AG04450 (cell line): ENCODE measurements at regions not wholly inside any gene's neighbourhood (a gene's known extent, or its start where the extent isn't known, plus 50 kb on each side); places are given as distances from the start of the nearest gene placed in this dataset.

ENCODE experiments used
- CTCF ChIA-PET: fragments of 300-600, 350-600 bp; formaldehyde crosslinking; extraction: SDS; loops from one replicate; lab custom pipeline; 2022; ENCODE audit warnings: antibody characterized with exemption, inconsistent platforms; lab: Charles Lee
- POLR2A ChIA-PET: fragments of 350-600 bp; formaldehyde crosslinking; extraction: SDS; loops from one replicate; lab custom pipeline; 2021; ENCODE audit warnings: antibody characterized with exemption, inconsistent platforms; lab: Yijun Ruan, JAX
- DNase-seq: peaks from one replicate; pipeline ENCODE4 v3.0.0-alpha.2; 2011; ENCODE audit warnings: low read depth, low spot score
- H3K27ac ChIP-seq: one replicate; pipeline ENCODE4 v1.5.1; 2012; ENCODE audit warnings: low read depth, low read length, control low read depth
- H3K27me3 ChIP-seq: one replicate; pipeline ENCODE4 v1.6.0; 2012; ENCODE audit warnings: low read length; ENCODE audit not compliant: control insufficient read depth, insufficient read depth
- H3K4me3 ChIP-seq: 2 replicates; pipeline ENCODE4 v1.5.1; 2011; ENCODE audit warnings: mild to moderate bottlenecking, low read depth, low read length, control low read depth
- H3K9me3 ChIP-seq: 2 replicates; pipeline ENCODE4 v1.5.1; 2012; ENCODE audit warnings: low read length; ENCODE audit not compliant: control insufficient read depth, insufficient read depth
- TF ChIP-seq, protein P1 (sequence below): IDR thresholded peaks from 2 replicates; pipeline ENCODE4 v1.5.1; 2011; ENCODE audit warnings: low read depth, low read length, control low read depth, inconsistent platforms

DNA sequence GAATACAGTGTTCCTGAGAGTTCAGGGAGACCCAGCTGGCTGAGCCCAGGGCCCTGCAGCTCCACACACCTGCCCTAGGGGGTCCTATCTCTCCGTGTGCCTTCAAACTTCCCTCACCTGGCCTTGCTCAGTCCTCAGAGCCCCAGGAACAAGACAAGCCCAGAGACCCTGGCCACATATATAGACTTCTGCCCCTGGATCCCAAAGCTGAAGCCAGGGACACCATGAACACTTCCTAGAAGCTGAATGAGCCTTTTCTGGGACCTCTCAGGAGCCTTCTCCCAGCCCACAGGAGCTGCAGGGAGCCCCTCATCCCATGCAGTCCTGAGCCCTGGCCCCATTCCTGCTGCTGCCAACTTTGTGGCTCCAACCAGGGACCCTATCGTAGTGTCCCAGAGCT lies 190.5 kb downstream of the DICER1 start:
- H3K27ac ChIP-seq = no peak overlapping the region

DNA sequence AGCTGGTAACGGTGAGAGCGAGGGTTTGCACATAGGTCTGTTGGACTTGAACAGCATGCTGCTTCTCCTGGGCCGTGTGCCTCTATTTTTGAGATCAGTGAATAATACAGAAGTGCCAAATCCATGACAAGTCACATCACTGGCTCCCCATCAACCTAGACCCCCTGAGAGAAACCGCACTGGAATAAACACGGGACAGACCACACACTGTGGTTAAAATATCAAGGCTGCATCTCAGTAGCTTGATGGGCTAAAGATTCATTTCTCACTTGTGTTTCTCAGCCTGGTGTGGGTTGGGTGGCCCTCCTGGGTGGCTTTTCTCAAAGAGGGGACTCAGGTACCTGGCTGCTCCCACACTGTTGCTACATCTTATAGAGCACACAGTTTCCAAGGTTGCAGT lies 191.0 kb downstream of the DICER1 start:
- CTCF ChIA-PET = no interaction called here

More for the DNA sequence above, 190.5 kb downstream of the DICER1 start:
- ChIA-PET CTCF (no interaction called here), POLR2A (no interaction called here)
- H3K9me3 ChIP-seq = peaks cover 6% of the 10 kb centered on the region
- no peak for DNase-seq
- H3K4me3 ChIP-seq = no peak overlapping the region
- no peaks in the 10 kb centered on the region for H3K27me3 ChIP-seq
- TF ChIP-seq, protein P1, sequence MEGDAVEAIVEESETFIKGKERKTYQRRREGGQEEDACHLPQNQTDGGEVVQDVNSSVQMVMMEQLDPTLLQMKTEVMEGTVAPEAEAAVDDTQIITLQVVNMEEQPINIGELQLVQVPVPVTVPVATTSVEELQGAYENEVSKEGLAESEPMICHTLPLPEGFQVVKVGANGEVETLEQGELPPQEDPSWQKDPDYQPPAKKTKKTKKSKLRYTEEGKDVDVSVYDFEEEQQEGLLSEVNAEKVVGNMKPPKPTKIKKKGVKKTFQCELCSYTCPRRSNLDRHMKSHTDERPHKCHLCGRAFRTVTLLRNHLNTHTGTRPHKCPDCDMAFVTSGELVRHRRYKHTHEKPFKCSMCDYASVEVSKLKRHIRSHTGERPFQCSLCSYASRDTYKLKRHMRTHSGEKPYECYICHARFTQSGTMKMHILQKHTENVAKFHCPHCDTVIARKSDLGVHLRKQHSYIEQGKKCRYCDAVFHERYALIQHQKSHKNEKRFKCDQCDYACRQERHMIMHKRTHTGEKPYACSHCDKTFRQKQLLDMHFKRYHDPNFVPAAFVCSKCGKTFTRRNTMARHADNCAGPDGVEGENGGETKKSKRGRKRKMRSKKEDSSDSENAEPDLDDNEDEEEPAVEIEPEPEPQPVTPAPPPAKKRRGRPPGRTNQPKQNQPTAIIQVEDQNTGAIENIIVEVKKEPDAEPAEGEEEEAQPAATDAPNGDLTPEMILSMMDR = no peak

DNA sequence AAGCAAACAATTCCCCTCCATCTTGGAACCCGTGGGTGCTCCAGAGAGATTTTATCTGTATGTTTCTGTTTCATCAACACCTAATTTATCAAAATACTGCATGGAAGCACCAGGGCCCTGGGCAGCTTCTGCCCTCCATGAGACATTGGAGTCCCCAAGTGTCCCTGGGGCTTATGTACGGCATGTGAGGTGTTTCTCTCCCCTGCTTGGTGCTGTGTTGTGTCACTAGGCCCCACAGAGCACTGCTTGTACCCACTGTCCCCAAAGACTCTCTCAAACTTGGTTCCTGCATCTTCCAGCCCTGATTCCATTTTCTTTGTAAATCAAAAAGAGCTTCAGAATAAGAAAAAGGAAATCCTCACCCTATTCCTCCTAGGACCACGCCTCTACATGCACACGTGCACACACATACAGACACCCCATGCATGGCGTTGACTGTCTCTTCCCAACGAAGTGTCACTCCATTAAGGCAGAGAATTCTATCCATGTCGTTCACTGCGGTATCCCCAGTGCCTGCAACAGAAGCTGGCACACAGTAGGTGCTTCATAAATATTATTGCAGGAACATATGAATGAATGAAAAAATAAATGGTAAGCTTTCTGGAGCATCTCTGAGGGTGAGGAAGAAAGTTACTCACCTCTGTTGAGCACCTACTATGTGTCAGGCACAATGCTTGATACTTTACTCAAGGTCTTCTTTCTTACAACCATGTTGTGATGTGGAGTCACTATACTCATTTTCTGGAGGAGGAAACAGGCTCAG lies 191.6 kb downstream of the DICER1 start:
- TF ChIP-seq, protein P1 = no peak
- no peak for DNase-seq
- Histone ChIP-seq H3K4me3 (no peak overlapping the region), H3K27me3 (no peaks in the 10 kb centered on the region), H3K27ac (no peak overlapping the region), H3K9me3 (peaks cover 6% of the 10 kb centered on the region)
- POLR2A ChIA-PET = no interaction called here
- CTCF ChIA-PET = no interaction called here

More for the DNA sequence above, 191.0 kb downstream of the DICER1 start:
- Histone ChIP-seq H3K9me3 (peaks cover 6% of the 10 kb centered on the region), H3K27ac (no peak overlapping the region), H3K27me3 (no peaks in the 10 kb centered on the region), H3K4me3 (no peak overlapping the region)
- POLR2A ChIA-PET = no interaction called here
- no peak for DNase-seq
- TF ChIP-seq, protein P1 = no peak

DNA sequence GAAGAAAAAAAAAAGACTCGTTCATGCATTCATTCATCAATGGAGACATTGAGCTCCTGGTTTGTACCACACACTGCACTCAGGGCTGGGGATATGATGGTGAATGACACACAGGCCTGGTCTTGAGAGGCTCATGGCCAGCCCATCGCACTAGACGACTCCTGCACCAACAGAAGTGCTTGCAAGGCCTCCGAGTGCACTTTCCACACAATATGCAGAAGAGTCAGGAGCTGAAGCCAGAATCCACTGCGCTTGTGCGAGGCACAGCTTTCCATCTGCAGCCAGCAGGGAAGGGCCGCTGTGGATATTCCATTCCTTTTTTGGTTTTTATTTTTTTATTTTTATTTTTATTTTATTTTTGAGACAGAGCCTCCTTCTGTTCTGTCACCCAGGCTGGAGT lies 192.4 kb downstream of the DICER1 start:
- TF ChIP-seq, protein P1 = no peak
- H3K27ac ChIP-seq = no peak overlapping the region
- H3K27me3 ChIP-seq = no peaks in the 10 kb centered on the region
- DNase-seq = no peak
- H3K9me3 ChIP-seq = peaks cover 6% of the 10 kb centered on the region
- H3K4me3 ChIP-seq = no peak overlapping the region
- ChIA-PET POLR2A (no interaction called here), CTCF (no interaction called here)

DNA sequence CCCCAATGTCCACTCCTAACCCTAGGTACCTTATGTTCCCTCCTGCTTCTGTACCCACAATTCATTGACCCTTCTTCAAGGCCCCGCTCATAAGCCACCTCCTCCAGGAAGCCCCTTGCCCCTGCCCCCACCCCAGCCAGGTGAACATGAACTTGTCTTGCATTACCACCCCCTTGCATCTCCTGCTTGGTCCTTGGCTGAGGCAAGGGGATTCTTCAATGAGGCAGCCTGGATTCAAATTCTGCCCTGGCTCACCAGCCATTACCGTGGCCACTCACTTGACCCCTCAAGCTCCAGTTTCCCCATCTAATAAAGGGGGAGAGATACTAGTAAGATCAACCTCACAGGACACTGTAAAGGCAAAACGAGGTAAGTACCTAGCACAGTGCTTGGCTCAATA lies 193.1 kb downstream of the DICER1 start:
- ChIA-PET POLR2A (no interaction called here), CTCF (no interaction called here)
- Histone ChIP-seq H3K27ac (no peak overlapping the region), H3K27me3 (no peaks in the 10 kb centered on the region), H3K9me3 (peaks cover 6% of the 10 kb centered on the region), H3K4me3 (no peak overlapping the region)
- no peak for DNase-seq
- TF ChIP-seq, protein P1 = no peak
